Keratinocyte (primary cell): ENCODE measurements at regions not wholly inside any gene's neighbourhood (a gene's known extent, or its start where the extent isn't known, plus 50 kb on each side); places are given as distances from the start of the nearest gene placed in this dataset.

Source experiments
- DNase-seq: peaks from one replicate; pipeline ENCODE4 v3.0.0-alpha.2; 2011; ENCODE audit warnings: low read depth, missing footprints, low spot score
- FAIRE-seq: peaks from 2 replicates; lab custom pipeline; 2011; peaks lifted over from hg19 to GRCh38; lab: Jason Lieb, UNC
- H2AFZ ChIP-seq: 2 replicates; pipeline ENCODE4 v1.6.0; 2012; ENCODE audit warnings: low read length, control low read depth, inconsistent platforms; ENCODE audit not compliant: control insufficient read depth
- H3K27ac ChIP-seq: 2 replicates; pipeline ENCODE4 v1.5.1; 2011; ENCODE audit warnings: low read length; ENCODE audit not compliant: control insufficient read depth, insufficient read depth
- H3K27me3 ChIP-seq: 3 replicates; pipeline ENCODE4 v1.6.0; 2011; ENCODE audit warnings: low read length; ENCODE audit not compliant: control insufficient read depth, insufficient read depth; ENCODE audit errors: extremely low read depth
- H3K36me3 ChIP-seq, 2 experiments: 2 replicates in 1 of 2; 3 replicates in 1 of 2; pipeline ENCODE4 v1.5.1; 2011; ENCODE audit warnings: low read length in 2 of 2, mild to moderate bottlenecking in 1 of 2; ENCODE audit not compliant: control insufficient read depth in 2 of 2, insufficient read depth in 2 of 2; ENCODE audit errors: extremely low read depth in 1 of 2
- H3K4me1 ChIP-seq: 3 replicates; pipeline ENCODE4 v1.5.1; 2011; ENCODE audit warnings: low read length; ENCODE audit not compliant: control insufficient read depth, insufficient read depth; ENCODE audit errors: extremely low read depth
- H3K4me2 ChIP-seq: 3 replicates; pipeline ENCODE4 v1.6.0; 2011; ENCODE audit warnings: low read depth, low read length; ENCODE audit not compliant: control insufficient read depth, insufficient read depth; ENCODE audit errors: extremely low read depth
- H3K4me3 ChIP-seq, 3 experiments: fragments of 200-600 bp in 1 of 3; sonication (generic) in 1 of 3; 2 replicates in 2 of 3; 3 replicates in 1 of 3; pipeline ENCODE4 v1.5.1; 2011 to 2016; ENCODE audit warnings: low read length in 3 of 3, mild to moderate bottlenecking in 3 of 3, control low read depth in 2 of 3, inconsistent platforms in 1 of 3, low read depth in 1 of 3, mixed read lengths in 1 of 3, mixed run types in 1 of 3, moderate library complexity in 1 of 3; ENCODE audit not compliant: control insufficient read depth in 2 of 3, insufficient read depth in 2 of 3; ENCODE audit errors: extremely low read depth in 1 of 3
- H3K79me2 ChIP-seq: 2 replicates; pipeline ENCODE4 v1.6.0; 2012; ENCODE audit warnings: low read length; ENCODE audit not compliant: control insufficient read depth, insufficient read depth
- H3K9ac ChIP-seq: 3 replicates; pipeline ENCODE4 v1.6.0; 2011; ENCODE audit warnings: low read length; ENCODE audit not compliant: control insufficient read depth, insufficient read depth; ENCODE audit errors: extremely low read depth
- H3K9me1 ChIP-seq: 3 replicates; pipeline ENCODE4 v1.6.0; 2011; ENCODE audit warnings: low read length; ENCODE audit not compliant: control insufficient read depth, insufficient read depth; ENCODE audit errors: extremely low read depth
- H3K9me3 ChIP-seq: 2 replicates; pipeline ENCODE4 v1.5.1; 2012; ENCODE audit warnings: low read depth, low read length; ENCODE audit not compliant: control insufficient read depth
- H4K20me1 ChIP-seq: 3 replicates; pipeline ENCODE4 v1.6.0; 2011; ENCODE audit warnings: low read length; ENCODE audit not compliant: control insufficient read depth, insufficient read depth; ENCODE audit errors: extremely low read depth
- CTCF ChIP-seq, 3 experiments: IDR thresholded peaks in 1 of 3; conservative IDR thresholded peaks in 1 of 3; optimal IDR thresholded peaks in 1 of 3; 2 replicates in 2 of 3; 3 replicates in 1 of 3; pipeline versions ENCODE3 to v1.5.1; 2011; ENCODE audit warnings: low read length in 3 of 3, mild to moderate bottlenecking in 3 of 3, moderate library complexity in 2 of 3, control low read depth in 1 of 3, inconsistent platforms in 1 of 3; ENCODE audit not compliant: insufficient read depth in 2 of 3; ENCODE audit errors: extremely low read depth in 1 of 3
- EZH2 ChIP-seq: IDR thresholded peaks from one replicate; pipeline ENCODE4 v1.6.1; 2012; ENCODE audit warnings: inconsistent platforms, mild to moderate bottlenecking, low read length, moderate library complexity
- dilution Hi-C: fragments of 300-500 bp; cut with MboI; formaldehyde crosslinking; loops from one replicate; pipeline ENCODE4 v1.7.0; 2020; ENCODE audit warnings: low sequenced_read_pairs; ENCODE audit not compliant: extremely low pct_ligation_motif_present

GRCh38 chr1:37360011-37360410, 114.4 kb upstream of the ZC3H12A start:
- dilution Hi-C loops: no loop called here
- Histone ChIP-seq H3K4me3 (no peak overlapping the region), H3K36me3 (no peaks in the 10 kb centered on the region), H3K79me2 (no peaks in the 10 kb centered on the region), H3K4me1 (no peaks in the 10 kb centered on the region), H3K27me3 (no peaks in the 10 kb centered on the region), H3K27ac (no peak overlapping the region), H4K20me1 (no peaks in the 10 kb centered on the region), H3K9me3 (no peaks in the 10 kb centered on the region), H3K9me1 (no peaks in the 10 kb centered on the region), H3K4me2 (no peak overlapping the region), H3K9ac (no peak overlapping the region), H2AFZ (no peak overlapping the region)
- FAIRE-seq (no peak), DNase-seq (no peak)
- TF ChIP-seq CTCF (optimal IDR thresholded peaks at IDR 0.05 in 1 of 3, IDR thresholded peaks at IDR 0.05 in 1 of 3, conservative IDR thresholded peaks at IDR 0.05 in 1 of 3; ENCODE audit: extremely low read depth in 1 of 3, insufficient read depth in 2 of 3, low read length in 3 of 3) (no peak), EZH2 (no peak)

DNA sequence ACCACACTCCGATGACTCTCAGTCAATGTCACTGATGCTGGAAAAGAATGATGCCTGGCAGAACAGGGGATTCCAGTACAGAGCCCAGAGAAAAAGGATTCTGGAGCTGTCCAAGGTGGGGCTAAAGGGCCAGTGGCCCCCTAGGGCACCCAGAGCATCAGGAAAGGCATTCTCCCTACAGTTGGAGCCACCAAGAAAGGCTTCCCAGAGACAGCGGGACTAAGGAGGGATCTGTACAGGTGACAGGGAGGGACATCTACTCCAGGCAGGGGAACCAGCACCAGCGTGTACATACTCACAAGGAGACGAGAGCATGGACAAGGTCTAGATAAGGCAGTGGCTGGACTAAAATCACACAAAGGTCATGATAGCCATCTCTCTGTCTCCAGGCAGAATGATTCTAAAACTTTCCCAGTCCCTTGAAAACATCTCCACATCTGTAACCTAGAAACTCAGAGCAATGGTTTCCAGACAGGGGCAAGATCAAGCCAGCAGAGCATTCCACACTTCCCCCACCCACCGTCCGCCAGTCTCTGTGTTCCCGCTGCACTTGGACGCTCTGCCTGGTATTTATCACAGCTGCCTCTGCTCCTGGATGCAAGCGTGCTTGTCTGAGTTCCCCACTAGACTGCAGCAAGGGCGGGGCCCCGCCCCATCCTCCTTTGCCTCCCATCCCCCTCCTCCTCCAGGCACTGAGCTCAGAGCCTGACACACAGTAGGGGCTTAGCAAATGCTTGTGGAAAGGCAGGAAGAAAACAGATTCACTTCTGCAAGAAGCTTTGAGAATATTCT, 111.6 kb upstream of the ZC3H12A start:
- no peaks in the 10 kb centered on the region for H3K27me3 ChIP-seq

More for the DNA sequence above, 111.6 kb upstream of the ZC3H12A start:
- H3K36me3 ChIP-seq: no peaks in the 10 kb centered on the region
- TF ChIP-seq EZH2 (no peak), CTCF (optimal IDR thresholded peaks at IDR 0.05 in 1 of 3, IDR thresholded peaks at IDR 0.05 in 1 of 3, conservative IDR thresholded peaks at IDR 0.05 in 1 of 3; ENCODE audit: extremely low read depth in 1 of 3, insufficient read depth in 2 of 3, low read length in 3 of 3) (no peak)
- H3K9ac ChIP-seq: no peak overlapping the region
- H3K4me3 ChIP-seq: no peak overlapping the region
- FAIRE-seq (no peak), DNase-seq (no peak)
- dilution Hi-C loops: no loop called here
- no peak overlapping the region for H2AFZ ChIP-seq
- H3K9me1 ChIP-seq: no peaks in the 10 kb centered on the region
- H3K4me2 ChIP-seq: no peak overlapping the region
- H3K4me1 ChIP-seq: no peaks in the 10 kb centered on the region
- no peak overlapping the region for H3K27ac ChIP-seq
- no peaks in the 10 kb centered on the region for H3K9me3 ChIP-seq
- no peaks in the 10 kb centered on the region for H4K20me1 ChIP-seq
- H3K79me2 ChIP-seq: no peaks in the 10 kb centered on the region
